A549 (cell line): ENCODE measurements at regions not wholly inside any gene's neighbourhood (a gene's known extent, or its start where the extent isn't known, plus 50 kb on each side); places are given as distances from the start of the nearest gene placed in this dataset.

Experiments
- CHD2 ChIP-seq: fragments of 150-350 bp; IDR thresholded peaks from 2 replicates; pipeline ENCODE4 v1.6.1; 2014; ENCODE audit warnings: low read length; ENCODE audit not compliant: partially characterized antibody
- HOXB13 ChIP-seq: fragments of 250-450 bp; sonication (Bioruptor Pico); IDR thresholded peaks from 2 replicates; pipeline ENCODE4 v1.5.0; 2020; ENCODE audit warnings: low read depth, mild to moderate bottlenecking, moderate library complexity
- HOXB5 ChIP-seq: fragments of 250-450 bp; sonication (Bioruptor Pico); IDR thresholded peaks from 2 replicates; pipeline ENCODE4 v1.5.0; 2020; ENCODE audit warnings: mild to moderate bottlenecking, moderate library complexity
- KDM1A ChIP-seq: fragments of 200-600 bp; sonication (generic); IDR thresholded peaks from 2 replicates; pipeline ENCODE4 v1.6.1; 2016; ENCODE audit warnings: low read depth, mild to moderate bottlenecking
- NR3C1 ChIP-seq: fragments of >200 bp; sonication (Bioruptor Twin); formaldehyde crosslinking; IDR thresholded peaks from 3 replicates; pipeline ENCODE4 v1.6.1; 2017
- RAD21 ChIP-seq, 2 experiments: fragments of >200 bp in 1 of 2; sonication (Bioruptor Twin) in 1 of 2; formaldehyde crosslinking in 1 of 2; IDR thresholded peaks in 1 of 2; conservative IDR thresholded peaks in 1 of 2; 2 replicates in 1 of 2; 3 replicates in 1 of 2; pipeline ENCODE4 v1.6.1; 2012 to 2018; ENCODE audit warnings: inconsistent platforms in 1 of 2
- TP53 ChIP-seq: fragments of 250-450 bp; sonication (Bioruptor Pico); IDR thresholded peaks from 2 replicates; pipeline ENCODE4 v1.5.0; 2021; ENCODE audit warnings: mild to moderate bottlenecking, moderate library complexity
- TF ChIP-seq, protein P1 (sequence below): fragments of >200 bp; sonication (Bioruptor Twin); formaldehyde crosslinking; IDR thresholded peaks from 3 replicates; pipeline ENCODE4 v1.5.1; 2016
- TF ChIP-seq, protein P2 (sequence below): IDR thresholded peaks from 2 replicates; pipeline ENCODE4 v1.6.1; 2012; ENCODE audit warnings: low read depth, borderline replicate concordance

DNA sequence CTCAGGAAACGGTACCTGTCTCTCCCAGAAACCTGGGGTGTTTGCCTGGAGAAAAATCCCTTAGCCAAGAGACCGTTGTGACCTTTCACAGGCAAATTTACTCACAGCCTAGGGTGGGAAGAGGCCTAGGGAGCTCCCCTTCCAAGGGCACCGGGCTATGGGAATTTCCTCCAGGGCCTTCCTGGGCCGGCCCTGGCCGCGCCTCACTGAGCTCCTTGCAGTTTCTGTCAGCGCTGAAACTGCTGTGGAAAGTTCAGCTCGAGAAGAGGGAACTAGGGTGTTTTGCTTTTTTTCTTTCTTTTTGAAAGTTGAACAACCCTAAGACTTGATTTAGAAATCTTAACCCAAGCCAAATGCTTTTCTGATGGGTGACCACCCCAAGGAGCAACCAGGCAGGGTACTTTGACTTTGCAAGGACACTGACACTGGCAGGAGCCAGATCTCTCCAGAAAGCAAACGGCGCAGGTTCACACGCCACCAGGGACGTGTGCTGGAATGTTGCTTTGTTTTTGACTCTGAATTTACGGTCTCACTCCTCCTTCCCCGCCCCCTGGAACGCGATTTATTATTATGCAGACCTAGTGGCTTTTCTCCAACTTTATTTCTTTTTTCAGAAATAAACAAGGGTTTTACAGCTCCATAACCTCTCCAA lies 229.6 kb upstream of the JUN start:
- TF ChIP-seq RAD21 (conservative IDR thresholded peaks at IDR 0.05 in 1 of 2, IDR thresholded peaks at IDR 0.05 in 1 of 2) (no peak), HOXB5 (CRISPR knock-in tag) (no peak), TP53 (CRISPR knock-in tag) (no peak), KDM1A (no peak), NR3C1 (no peak), CHD2 (no peak), HOXB13 (CRISPR knock-in tag) (no peak)
- TF ChIP-seq, protein P1, sequence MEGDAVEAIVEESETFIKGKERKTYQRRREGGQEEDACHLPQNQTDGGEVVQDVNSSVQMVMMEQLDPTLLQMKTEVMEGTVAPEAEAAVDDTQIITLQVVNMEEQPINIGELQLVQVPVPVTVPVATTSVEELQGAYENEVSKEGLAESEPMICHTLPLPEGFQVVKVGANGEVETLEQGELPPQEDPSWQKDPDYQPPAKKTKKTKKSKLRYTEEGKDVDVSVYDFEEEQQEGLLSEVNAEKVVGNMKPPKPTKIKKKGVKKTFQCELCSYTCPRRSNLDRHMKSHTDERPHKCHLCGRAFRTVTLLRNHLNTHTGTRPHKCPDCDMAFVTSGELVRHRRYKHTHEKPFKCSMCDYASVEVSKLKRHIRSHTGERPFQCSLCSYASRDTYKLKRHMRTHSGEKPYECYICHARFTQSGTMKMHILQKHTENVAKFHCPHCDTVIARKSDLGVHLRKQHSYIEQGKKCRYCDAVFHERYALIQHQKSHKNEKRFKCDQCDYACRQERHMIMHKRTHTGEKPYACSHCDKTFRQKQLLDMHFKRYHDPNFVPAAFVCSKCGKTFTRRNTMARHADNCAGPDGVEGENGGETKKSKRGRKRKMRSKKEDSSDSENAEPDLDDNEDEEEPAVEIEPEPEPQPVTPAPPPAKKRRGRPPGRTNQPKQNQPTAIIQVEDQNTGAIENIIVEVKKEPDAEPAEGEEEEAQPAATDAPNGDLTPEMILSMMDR, result no peak
- TF ChIP-seq, protein P2, sequence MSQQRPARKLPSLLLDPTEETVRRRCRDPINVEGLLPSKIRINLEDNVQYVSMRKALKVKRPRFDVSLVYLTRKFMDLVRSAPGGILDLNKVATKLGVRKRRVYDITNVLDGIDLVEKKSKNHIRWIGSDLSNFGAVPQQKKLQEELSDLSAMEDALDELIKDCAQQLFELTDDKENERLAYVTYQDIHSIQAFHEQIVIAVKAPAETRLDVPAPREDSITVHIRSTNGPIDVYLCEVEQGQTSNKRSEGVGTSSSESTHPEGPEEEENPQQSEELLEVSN, result no peak
